Muscle layer of duodenum (tissue), 2 donors: ENCODE measurements at regions not wholly inside any gene's neighbourhood (a gene's known extent, or its start where the extent isn't known, plus 50 kb on each side); places are given as distances from the start of the nearest gene placed in this dataset.

Experiments
- H3K27ac ChIP-seq: one replicate; pipeline ENCODE4 v1.7.0; 2013; ENCODE audit warnings: mild to moderate bottlenecking, low read length
- H3K27me3 ChIP-seq: one replicate; pipeline ENCODE4 v1.7.0; 2013; ENCODE audit warnings: low read depth, mild to moderate bottlenecking, control low read depth, low read length
- H3K36me3 ChIP-seq, 2 donors: one replicate each; pipeline ENCODE4 v1.7.0; 2013; ENCODE audit warnings: low read length in 2 of 2, control low read depth in 1 of 2, mild to moderate bottlenecking in 1 of 2; ENCODE audit not compliant: insufficient read depth in 2 of 2, control insufficient read depth in 1 of 2
- H3K4me1 ChIP-seq, 2 donors: one replicate each; pipeline ENCODE4 v1.7.0; 2013; ENCODE audit warnings: low read length in 2 of 2, mild to moderate bottlenecking in 2 of 2, control low read depth in 1 of 2, moderate library complexity in 1 of 2; ENCODE audit not compliant: insufficient read depth in 2 of 2, control insufficient read depth in 1 of 2
- H3K4me3 ChIP-seq, 2 donors: one replicate each; pipeline ENCODE4 v1.7.0; 2013; ENCODE audit warnings: low read length in 2 of 2, low read depth in 1 of 2, mild to moderate bottlenecking in 1 of 2
- H3K9me3 ChIP-seq, 2 donors: one replicate each; pipeline ENCODE4 v1.7.0; 2013; ENCODE audit warnings: low read length in 2 of 2, control low read depth in 1 of 2, mild to moderate bottlenecking in 1 of 2; ENCODE audit not compliant: control insufficient read depth in 1 of 2
- donor health status: healthy.

- Histone ChIP-seq H3K27me3 (no peaks in the 10 kb centered on the region), H3K9me3 (no peaks in the 10 kb centered on the region), H3K4me1 (no peaks in the 10 kb centered on the region), H3K36me3 (no peaks in the 10 kb centered on the region), H3K4me3 (no peak overlapping the region), H3K27ac (no peak overlapping the region)
Measured at GRCh38 chr3:174431717-174432116, 427.4 kb upstream of the NAALADL2 start.

GRCh38 chr3:174436367-174436766, 422.8 kb upstream of the NAALADL2 start:
- H3K27ac ChIP-seq, result no peak overlapping the region
- no peaks in the 10 kb centered on the region for H3K9me3 ChIP-seq
- no peaks in the 10 kb centered on the region for H3K27me3 ChIP-seq
- H3K4me3 ChIP-seq, result no peak overlapping the region
- H3K4me1 ChIP-seq, result no peaks in the 10 kb centered on the region
- H3K36me3 ChIP-seq, result peaks cover 0 to 8% of the 10 kb centered on the region in 2 donors

- no peaks in the 10 kb centered on the region for H3K27me3 ChIP-seq
- H3K9me3 ChIP-seq, result no peaks in the 10 kb centered on the region
- no peak overlapping the region for H3K4me3 ChIP-seq
- H3K27ac ChIP-seq, result peak overlapping the region; percentile 95
- peaks cover 0 to 8% of the 10 kb centered on the region in 2 donors for H3K36me3 ChIP-seq
- no peaks in the 10 kb centered on the region for H3K4me1 ChIP-seq
Measured at GRCh38 chr3:174438501-174439145, 420.5 kb upstream of the NAALADL2 start.

- H3K27ac ChIP-seq, result peak overlapping the region; percentile 95
- peak overlapping the region; percentile 69 to 75 for H3K4me3 ChIP-seq
- peaks cover 0 to 8% of the 10 kb centered on the region in 2 donors for H3K36me3 ChIP-seq
- no peaks in the 10 kb centered on the region for H3K9me3 ChIP-seq
- no peaks in the 10 kb centered on the region for H3K4me1 ChIP-seq
- no peaks in the 10 kb centered on the region for H3K27me3 ChIP-seq
Measured at GRCh38 chr3:174439331-174440252, 419.5 kb upstream of the NAALADL2 start.

- H3K36me3 ChIP-seq, result peaks cover 0 to 8% of the 10 kb centered on the region in 2 donors
- peak overlapping the region; percentile 95 for H3K27ac ChIP-seq
- H3K4me3 ChIP-seq, result peak overlapping the region; percentile 69 to 75
- H3K27me3 ChIP-seq, result no peaks in the 10 kb centered on the region
- H3K4me1 ChIP-seq, result no peaks in the 10 kb centered on the region
- no peaks in the 10 kb centered on the region for H3K9me3 ChIP-seq
Measured at GRCh38 chr3:174440253-174440701, 418.9 kb upstream of the NAALADL2 start.

- Histone ChIP-seq H3K4me3 (peak overlapping the region; percentile 69 to 87), H3K4me1 (no peaks in the 10 kb centered on the region), H3K36me3 (peaks cover 0 to 8% of the 10 kb centered on the region in 2 donors), H3K27ac (peak overlapping the region; percentile 95), H3K27me3 (no peaks in the 10 kb centered on the region), H3K9me3 (no peaks in the 10 kb centered on the region)
Measured at GRCh38 chr3:174440741-174441587, 418.2 kb upstream of the NAALADL2 start.

- no peaks in the 10 kb centered on the region for H3K4me1 ChIP-seq
- no peaks in the 10 kb centered on the region for H3K27me3 ChIP-seq
Measured at GRCh38 chr3:174441588-174442301, 417.4 kb upstream of the NAALADL2 start.

GRCh38 chr3:174442302-174442682, 416.8 kb upstream of the NAALADL2 start:
- Histone ChIP-seq H3K27ac (peak overlapping the region; percentile 90), H3K36me3 (peaks cover 0 to 8% of the 10 kb centered on the region in 2 donors), H3K4me3 (peak overlapping the region; percentile 69 to 87), H3K4me1 (no peaks in the 10 kb centered on the region), H3K27me3 (no peaks in the 10 kb centered on the region), H3K9me3 (no peaks in the 10 kb centered on the region)

More at GRCh38 chr3:174441588-174442301, 417.4 kb upstream of the NAALADL2 start:
- Histone ChIP-seq H3K36me3 (peaks cover 0 to 8% of the 10 kb centered on the region in 2 donors), H3K27ac (peak overlapping the region; percentile 90), H3K9me3 (no peaks in the 10 kb centered on the region), H3K4me3 (peak overlapping the region; percentile 69 to 87)

GRCh38 chr3:174444391-174444790, 414.7 kb upstream of the NAALADL2 start:
- Histone ChIP-seq H3K4me1 (no peaks in the 10 kb centered on the region), H3K27ac (no peak overlapping the region), H3K27me3 (no peaks in the 10 kb centered on the region), H3K4me3 (no peak overlapping the region), H3K9me3 (peaks cover 0 to 5% of the 10 kb centered on the region in 2 donors), H3K36me3 (peaks cover 0 to 8% of the 10 kb centered on the region in 2 donors)

- Histone ChIP-seq H3K36me3 (no peaks in the 10 kb centered on the region), H3K4me3 (no peak overlapping the region), H3K27me3 (no peaks in the 10 kb centered on the region), H3K4me1 (no peaks in the 10 kb centered on the region), H3K9me3 (peaks cover 2 to 5% of the 10 kb centered on the region in 2 donors), H3K27ac (no peak overlapping the region)
Measured at GRCh38 chr3:174457758-174458157, 401.4 kb upstream of the NAALADL2 start.
